ENCODE measurements at regions not wholly inside any gene's neighbourhood (a gene's known extent, or its start where the extent isn't known, plus 50 kb on each side); places are given as distances from the start of the nearest gene placed in this dataset.

DNA sequence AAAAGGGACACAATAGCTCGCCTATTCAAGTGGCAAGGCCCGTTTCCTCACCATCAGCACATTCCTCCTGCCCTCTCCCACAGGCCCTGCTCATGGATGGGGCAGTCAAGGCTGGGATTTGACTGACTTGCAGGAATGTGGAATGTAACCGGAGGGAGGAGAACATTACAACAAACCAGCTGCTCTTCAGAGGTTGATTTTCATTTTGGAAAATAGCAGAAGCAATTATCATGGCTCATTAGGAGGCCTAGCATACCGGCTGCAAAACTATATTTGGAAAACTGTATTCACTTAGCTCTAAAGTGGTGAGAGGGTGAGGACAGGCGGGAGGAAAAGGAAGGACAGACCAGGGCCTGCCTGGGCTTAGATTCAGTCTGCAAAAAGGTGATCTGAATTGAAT is 283.7 kb downstream of the CD83 start:
- DNase-seq (ENCODE audit: low spot score): no peak
- no peak overlapping the region for H3K4me3 Mint-ChIP-seq
- H3K27me3 Mint-ChIP-seq (ENCODE audit: insufficient read depth, low read depth, poor library complexity): peaks cover 11% of the 10 kb centered on the region
- Histone ChIP-seq H3K36me3 (ENCODE audit: insufficient read depth) (peaks cover 20% of the 10 kb centered on the region; the same call in 1 of the 2 replicates), H4K20me1 (replicated peaks; ENCODE audit: insufficient read depth) (no peaks in the 10 kb centered on the region), H3K27ac (ENCODE audit: low read depth) (no peak overlapping the region), H3K79me2 (replicated peaks; ENCODE audit: insufficient read depth) (no peaks in the 10 kb centered on the region), H3K4me1 (ENCODE audit: insufficient read depth) (peaks cover 7% of the 10 kb centered on the region; the same call in 1 of the 2 replicates), H2AFZ (no peak overlapping the region), H3K27me3 (ENCODE audit: insufficient read depth) (no peaks in the 10 kb centered on the region), H3F3A (replicated peaks; ENCODE audit: low read depth) (no peaks in the 10 kb centered on the region), H3K9me2 (ENCODE audit: insufficient read depth) (peaks cover 11% of the 10 kb centered on the region; the same call in 1 of the 2 replicates), H3K4me2 (no peak overlapping the region), H3K4me3 (no peak overlapping the region)
- peaks cover 59% of the 10 kb centered on the region for H3K9me3 Mint-ChIP-seq
- peaks cover 12% of the 10 kb centered on the region for H3K4me1 Mint-ChIP-seq
- peaks cover 55% of the 10 kb centered on the region for H3K36me3 Mint-ChIP-seq (ENCODE audit: low read depth)
- ATAC-seq: no peak
- no peak overlapping the region for H3K27ac Mint-ChIP-seq
- TF ChIP-seq ZNF331 (CRISPR knock-in tag; IDR thresholded peaks at IDR 0.05; ENCODE audit: low read depth) (no peak), EZH2phosphoT487 (IDR thresholded peaks at IDR 0.05; ENCODE audit: unreplicated experiment) (no peak), STAT1 (IDR thresholded peaks at IDR 0.05; ENCODE audit: unreplicated experiment) (no peak)
- TF ChIP-seq, protein P1, sequence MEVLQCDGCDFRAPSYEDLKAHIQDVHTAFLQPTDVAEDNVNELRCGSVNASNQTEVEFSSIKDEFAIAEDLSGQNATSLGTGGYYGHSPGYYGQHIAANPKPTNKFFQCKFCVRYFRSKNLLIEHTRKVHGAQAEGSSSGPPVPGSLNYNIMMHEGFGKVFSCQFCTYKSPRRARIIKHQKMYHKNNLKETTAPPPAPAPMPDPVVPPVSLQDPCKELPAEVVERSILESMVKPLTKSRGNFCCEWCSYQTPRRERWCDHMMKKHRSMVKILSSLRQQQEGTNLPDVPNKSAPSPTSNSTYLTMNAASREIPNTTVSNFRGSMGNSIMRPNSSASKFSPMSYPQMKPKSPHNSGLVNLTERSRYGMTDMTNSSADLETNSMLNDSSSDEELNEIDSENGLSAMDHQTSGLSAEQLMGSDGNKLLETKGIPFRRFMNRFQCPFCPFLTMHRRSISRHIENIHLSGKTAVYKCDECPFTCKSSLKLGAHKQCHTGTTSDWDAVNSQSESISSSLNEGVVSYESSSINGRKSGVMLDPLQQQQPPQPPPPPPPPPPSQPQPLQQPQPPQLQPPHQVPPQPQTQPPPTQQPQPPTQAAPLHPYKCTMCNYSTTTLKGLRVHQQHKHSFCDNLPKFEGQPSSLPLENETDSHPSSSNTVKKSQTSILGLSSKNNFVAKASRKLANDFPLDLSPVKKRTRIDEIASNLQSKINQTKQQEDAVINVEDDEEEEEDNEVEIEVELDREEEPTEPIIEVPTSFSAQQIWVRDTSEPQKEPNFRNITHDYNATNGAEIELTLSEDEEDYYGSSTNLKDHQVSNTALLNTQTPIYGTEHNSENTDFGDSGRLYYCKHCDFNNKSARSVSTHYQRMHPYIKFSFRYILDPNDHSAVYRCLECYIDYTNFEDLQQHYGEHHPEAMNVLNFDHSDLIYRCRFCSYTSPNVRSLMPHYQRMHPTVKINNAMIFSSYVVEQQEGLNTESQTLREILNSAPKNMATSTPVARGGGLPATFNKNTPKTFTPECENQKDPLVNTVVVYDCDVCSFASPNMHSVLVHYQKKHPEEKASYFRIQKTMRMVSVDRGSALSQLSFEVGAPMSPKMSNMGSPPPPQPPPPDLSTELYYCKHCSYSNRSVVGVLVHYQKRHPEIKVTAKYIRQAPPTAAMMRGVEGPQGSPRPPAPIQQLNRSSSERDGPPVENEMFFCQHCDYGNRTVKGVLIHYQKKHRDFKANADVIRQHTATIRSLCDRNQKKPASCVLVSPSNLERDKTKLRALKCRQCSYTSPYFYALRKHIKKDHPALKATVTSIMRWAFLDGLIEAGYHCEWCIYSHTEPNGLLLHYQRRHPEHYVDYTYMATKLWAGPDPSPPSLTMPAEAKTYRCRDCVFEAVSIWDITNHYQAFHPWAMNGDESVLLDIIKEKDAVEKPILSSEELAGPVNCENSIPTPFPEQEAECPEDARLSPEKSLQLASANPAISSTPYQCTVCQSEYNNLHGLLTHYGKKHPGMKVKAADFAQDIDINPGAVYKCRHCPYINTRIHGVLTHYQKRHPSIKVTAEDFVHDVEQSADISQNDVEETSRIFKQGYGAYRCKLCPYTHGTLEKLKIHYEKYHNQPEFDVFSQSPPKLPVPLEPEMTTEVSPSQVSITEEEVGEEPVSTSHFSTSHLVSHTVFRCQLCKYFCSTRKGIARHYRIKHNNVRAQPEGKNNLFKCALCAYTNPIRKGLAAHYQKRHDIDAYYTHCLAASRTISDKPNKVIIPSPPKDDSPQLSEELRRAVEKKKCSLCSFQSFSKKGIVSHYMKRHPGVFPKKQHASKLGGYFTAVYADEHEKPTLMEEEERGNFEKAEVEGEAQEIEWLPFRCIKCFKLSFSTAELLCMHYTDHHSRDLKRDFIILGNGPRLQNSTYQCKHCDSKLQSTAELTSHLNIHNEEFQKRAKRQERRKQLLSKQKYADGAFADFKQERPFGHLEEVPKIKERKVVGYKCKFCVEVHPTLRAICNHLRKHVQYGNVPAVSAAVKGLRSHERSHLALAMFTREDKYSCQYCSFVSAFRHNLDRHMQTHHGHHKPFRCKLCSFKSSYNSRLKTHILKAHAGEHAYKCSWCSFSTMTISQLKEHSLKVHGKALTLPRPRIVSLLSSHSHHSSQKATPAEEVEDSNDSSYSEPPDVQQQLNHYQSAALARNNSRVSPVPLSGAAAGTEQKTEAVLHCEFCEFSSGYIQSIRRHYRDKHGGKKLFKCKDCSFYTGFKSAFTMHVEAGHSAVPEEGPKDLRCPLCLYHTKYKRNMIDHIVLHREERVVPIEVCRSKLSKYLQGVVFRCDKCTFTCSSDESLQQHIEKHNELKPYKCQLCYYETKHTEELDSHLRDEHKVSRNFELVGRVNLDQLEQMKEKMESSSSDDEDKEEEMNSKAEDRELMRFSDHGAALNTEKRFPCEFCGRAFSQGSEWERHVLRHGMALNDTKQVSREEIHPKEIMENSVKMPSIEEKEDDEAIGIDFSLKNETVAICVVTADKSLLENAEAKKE (CRISPR knock-in tag; IDR thresholded peaks at IDR 0.05): no peak

DNA sequence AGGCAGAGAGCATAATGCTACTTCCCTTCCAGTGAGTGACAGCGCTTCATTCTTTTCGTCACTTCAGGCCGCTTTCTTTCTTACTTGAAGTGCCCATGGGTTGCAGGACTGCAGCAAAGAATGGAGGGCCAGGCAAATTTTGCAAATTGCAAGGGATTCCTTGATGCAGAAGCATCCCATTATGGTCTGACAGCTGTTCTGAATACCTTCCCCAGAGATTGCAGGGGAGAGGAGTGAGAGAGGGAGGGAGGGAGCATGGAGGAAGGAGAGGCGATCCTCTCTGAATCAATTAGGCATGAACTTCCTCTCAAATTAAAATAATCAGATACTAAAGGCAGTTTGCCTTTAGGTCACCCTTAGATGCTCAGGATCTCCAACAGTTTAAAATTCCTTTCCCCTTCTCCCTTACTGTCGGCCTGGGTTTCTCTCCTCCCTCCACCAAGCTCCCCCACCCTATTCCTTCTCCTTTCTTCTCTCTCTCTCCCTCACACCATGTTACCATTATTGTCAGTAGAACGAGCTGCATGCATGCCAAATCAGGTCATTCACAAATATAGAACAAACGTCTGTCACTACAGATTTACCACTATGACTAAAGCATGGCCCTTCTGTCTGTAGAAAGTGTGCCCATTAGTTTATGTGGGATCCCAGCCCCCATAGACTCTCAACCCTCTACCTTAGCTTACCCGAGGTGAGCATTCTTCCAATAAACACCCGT is 289.2 kb downstream of the CD83 start:
- Histone ChIP-seq H3K27ac (ENCODE audit: low read depth) (0 out of 2 replicates have a peak overlapping the region, but pooled peaks have one; percentile 73), H2AFZ (peak overlapping the region; percentile 61), H3K4me1 (ENCODE audit: insufficient read depth) (peaks cover 19% of the 10 kb centered on the region), H3K27me3 (ENCODE audit: insufficient read depth) (no peaks in the 10 kb centered on the region), H3F3A (replicated peaks; ENCODE audit: low read depth) (0 out of 2 replicates have a peak, but pooled peaks cover 10% of the 10 kb centered on the region), H3K36me3 (ENCODE audit: insufficient read depth) (no peaks in the 10 kb centered on the region), H3K79me2 (replicated peaks; ENCODE audit: insufficient read depth) (no peaks in the 10 kb centered on the region), H3K4me2 (peak overlapping the region; percentile 27; the same call in 1 of the 2 replicates), H4K20me1 (replicated peaks; ENCODE audit: insufficient read depth) (no peaks in the 10 kb centered on the region), H3K9me2 (ENCODE audit: insufficient read depth) (peaks cover 15% of the 10 kb centered on the region), H3K4me3 (no peak overlapping the region)
- peaks cover 17% of the 10 kb centered on the region for H3K9me3 Mint-ChIP-seq
- H3K27ac Mint-ChIP-seq: no peak overlapping the region
- H3K4me3 Mint-ChIP-seq: no peak overlapping the region
- DNase-seq (ENCODE audit: low spot score): peak; percentile 40
- H3K27me3 Mint-ChIP-seq (ENCODE audit: insufficient read depth, low read depth, poor library complexity): peaks cover 2% of the 10 kb centered on the region
- H3K36me3 Mint-ChIP-seq (ENCODE audit: low read depth): peaks cover 18% of the 10 kb centered on the region; the same call in 2 of the 3 replicates
- peaks cover 25% of the 10 kb centered on the region for H3K4me1 Mint-ChIP-seq
- ATAC-seq: peak; percentile 50
- TF ChIP-seq, protein P2, sequence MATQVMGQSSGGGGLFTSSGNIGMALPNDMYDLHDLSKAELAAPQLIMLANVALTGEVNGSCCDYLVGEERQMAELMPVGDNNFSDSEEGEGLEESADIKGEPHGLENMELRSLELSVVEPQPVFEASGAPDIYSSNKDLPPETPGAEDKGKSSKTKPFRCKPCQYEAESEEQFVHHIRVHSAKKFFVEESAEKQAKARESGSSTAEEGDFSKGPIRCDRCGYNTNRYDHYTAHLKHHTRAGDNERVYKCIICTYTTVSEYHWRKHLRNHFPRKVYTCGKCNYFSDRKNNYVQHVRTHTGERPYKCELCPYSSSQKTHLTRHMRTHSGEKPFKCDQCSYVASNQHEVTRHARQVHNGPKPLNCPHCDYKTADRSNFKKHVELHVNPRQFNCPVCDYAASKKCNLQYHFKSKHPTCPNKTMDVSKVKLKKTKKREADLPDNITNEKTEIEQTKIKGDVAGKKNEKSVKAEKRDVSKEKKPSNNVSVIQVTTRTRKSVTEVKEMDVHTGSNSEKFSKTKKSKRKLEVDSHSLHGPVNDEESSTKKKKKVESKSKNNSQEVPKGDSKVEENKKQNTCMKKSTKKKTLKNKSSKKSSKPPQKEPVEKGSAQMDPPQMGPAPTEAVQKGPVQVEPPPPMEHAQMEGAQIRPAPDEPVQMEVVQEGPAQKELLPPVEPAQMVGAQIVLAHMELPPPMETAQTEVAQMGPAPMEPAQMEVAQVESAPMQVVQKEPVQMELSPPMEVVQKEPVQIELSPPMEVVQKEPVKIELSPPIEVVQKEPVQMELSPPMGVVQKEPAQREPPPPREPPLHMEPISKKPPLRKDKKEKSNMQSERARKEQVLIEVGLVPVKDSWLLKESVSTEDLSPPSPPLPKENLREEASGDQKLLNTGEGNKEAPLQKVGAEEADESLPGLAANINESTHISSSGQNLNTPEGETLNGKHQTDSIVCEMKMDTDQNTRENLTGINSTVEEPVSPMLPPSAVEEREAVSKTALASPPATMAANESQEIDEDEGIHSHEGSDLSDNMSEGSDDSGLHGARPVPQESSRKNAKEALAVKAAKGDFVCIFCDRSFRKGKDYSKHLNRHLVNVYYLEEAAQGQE (IDR thresholded peaks at IDR 0.05; ENCODE audit: unreplicated experiment): no peak
- no peak for TF ChIP-seq JUNB (IDR thresholded peaks at IDR 0.05; ENCODE audit: unreplicated experiment)
- no peak for TF ChIP-seq POLR2AphosphoS5 (IDR thresholded peaks at IDR 0.05; ENCODE audit: low read depth)
- TF ChIP-seq, protein P3, sequence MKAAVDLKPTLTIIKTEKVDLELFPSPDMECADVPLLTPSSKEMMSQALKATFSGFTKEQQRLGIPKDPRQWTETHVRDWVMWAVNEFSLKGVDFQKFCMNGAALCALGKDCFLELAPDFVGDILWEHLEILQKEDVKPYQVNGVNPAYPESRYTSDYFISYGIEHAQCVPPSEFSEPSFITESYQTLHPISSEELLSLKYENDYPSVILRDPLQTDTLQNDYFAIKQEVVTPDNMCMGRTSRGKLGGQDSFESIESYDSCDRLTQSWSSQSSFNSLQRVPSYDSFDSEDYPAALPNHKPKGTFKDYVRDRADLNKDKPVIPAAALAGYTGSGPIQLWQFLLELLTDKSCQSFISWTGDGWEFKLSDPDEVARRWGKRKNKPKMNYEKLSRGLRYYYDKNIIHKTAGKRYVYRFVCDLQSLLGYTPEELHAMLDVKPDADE (IDR thresholded peaks at IDR 0.05): no peak
- no peak for TF ChIP-seq EZH2 (IDR thresholded peaks at IDR 0.05; ENCODE audit: low read depth, unreplicated experiment)
